NB4 (cell line): ENCODE measurements at regions not wholly inside any gene's neighbourhood (a gene's known extent, or its start where the extent isn't known, plus 50 kb on each side); places are given as distances from the start of the nearest gene placed in this dataset.

Experiments
- DNase-seq: peaks from one replicate; pipeline ENCODE4 v3.0.0; 2010; ENCODE audit warnings: low read depth
- H3K4me3 ChIP-seq: one replicate; pipeline ENCODE4 v1.5.1; 2011; ENCODE audit warnings: mild to moderate bottlenecking, low read depth, low read length, moderate library complexity
- CTCF ChIP-seq: IDR thresholded peaks from one replicate; pipeline ENCODE4 v1.5.1; 2012; ENCODE audit warnings: low read depth, low read length
- MAX ChIP-seq: IDR thresholded peaks from 2 replicates; pipeline ENCODE4 v1.6.1; 2011; ENCODE audit warnings: low read depth, low read length
- MYC ChIP-seq: IDR thresholded peaks from 2 replicates; pipeline ENCODE4 v1.6.1; 2011; ENCODE audit warnings: low read depth, low read length
- POLR2A ChIP-seq: IDR thresholded peaks from 2 replicates; pipeline ENCODE4 v1.6.1; 2011; ENCODE audit warnings: mild to moderate bottlenecking; ENCODE audit not compliant: insufficient read length; ENCODE audit errors: extremely low read depth

GRCh38 chr12:61414470-61414869, 845.7 kb upstream of the USP15 start:
- no peak overlapping the region for H3K4me3 ChIP-seq
- no peak for DNase-seq
- no peak for TF ChIP-seq MYC
- TF ChIP-seq CTCF = no peak
- no peak for TF ChIP-seq MAX
- no peak for TF ChIP-seq POLR2A

GRCh38 chr12:61422786-61423185, 837.4 kb upstream of the USP15 start:
- H3K4me3 ChIP-seq = no peak overlapping the region
- TF ChIP-seq CTCF (no peak), MYC (no peak), MAX (no peak), POLR2A (no peak)
- DNase-seq = no peak

- DNase-seq = no peak
- TF ChIP-seq MAX = no peak
- no peak for TF ChIP-seq POLR2A
- no peak for TF ChIP-seq CTCF
- no peak for TF ChIP-seq MYC
- H3K4me3 ChIP-seq = no peak overlapping the region
Observed at GRCh38 chr12:61452076-61452475, 808.1 kb upstream of the USP15 start.

- DNase-seq = no peak
- no peak for TF ChIP-seq POLR2A
- TF ChIP-seq MYC = no peak
- TF ChIP-seq CTCF = no peak
- no peak for TF ChIP-seq MAX
- no peak overlapping the region for H3K4me3 ChIP-seq
Observed at GRCh38 chr12:61487728-61488127, 772.5 kb upstream of the USP15 start.

GRCh38 chr12:61490526-61491498, 769.4 kb upstream of the USP15 start:
- TF ChIP-seq MAX = no peak
- TF ChIP-seq MYC = no peak
- no peak for TF ChIP-seq POLR2A
- TF ChIP-seq CTCF = no peak
- DNase-seq = no peak
- H3K4me3 ChIP-seq = no peak overlapping the region
